Testis (tissue), 2 donors: ENCODE measurements at regions not wholly inside any gene's neighbourhood (a gene's known extent, or its start where the extent isn't known, plus 50 kb on each side); places are given as distances from the start of the nearest gene placed in this dataset.

Experiments used
- DNase-seq: peaks from one replicate; pipeline ENCODE4 v3.0.0-alpha.2; 2019
- H3K27ac ChIP-seq, 2 donors: fragments of 200-600 bp; sonication (generic); one replicate each; pipeline ENCODE4 v1.5.1; 2019
- H3K27me3 ChIP-seq: fragments of 200-600 bp; sonication (generic); one replicate; pipeline ENCODE4 v1.5.1; 2019
- H3K36me3 ChIP-seq: fragments of 200-600 bp; sonication (generic); one replicate; pipeline ENCODE4 v1.5.1; 2017; ENCODE audit warnings: low read depth; ENCODE audit errors: missing control alignments
- H3K4me1 ChIP-seq: fragments of 200-600 bp; sonication (generic); one replicate; pipeline ENCODE4 v1.5.1; 2019
- H3K4me3 ChIP-seq, 2 donors: fragments of 200-600 bp; sonication (generic); one replicate each; pipeline ENCODE4 v1.5.1; 2017 to 2019
- H3K9me3 ChIP-seq: fragments of 200-600 bp; sonication (generic); one replicate; pipeline ENCODE4 v1.5.1; 2017
- CTCF ChIP-seq, 3 experiments: fragments of 450-650 bp in 2 of 3; fragments of 200-600 bp in 1 of 3; sonication (generic) in 1 of 3; IDR thresholded peaks; one replicate each; pipeline ENCODE4 v1.5.1; 2016 to 2019; ENCODE audit warnings: antibody characterized with exemption in 3 of 3, mild to moderate bottlenecking in 2 of 3, moderate library complexity in 1 of 3
- POLR2A ChIP-seq: fragments of 450-650 bp; IDR thresholded peaks from one replicate; pipeline ENCODE4 v1.6.1; 2017; ENCODE audit warnings: antibody characterized with exemption, mild to moderate bottlenecking, moderate library complexity
- WGBS, 2 donors: methylation state at CpG; one replicate each; pipeline ENCODE4 v1.1.5; 2018; 5-methylcytosine and 5-hydroxymethylcytosine counted together
- intact Hi-C: fragments of 100-400 bp; cut with DNase I; formaldehyde crosslinking; loops from one replicate; pipeline ENCODE4 v1.15.1; 2023; ENCODE audit warnings: low total_unique reads

DNA sequence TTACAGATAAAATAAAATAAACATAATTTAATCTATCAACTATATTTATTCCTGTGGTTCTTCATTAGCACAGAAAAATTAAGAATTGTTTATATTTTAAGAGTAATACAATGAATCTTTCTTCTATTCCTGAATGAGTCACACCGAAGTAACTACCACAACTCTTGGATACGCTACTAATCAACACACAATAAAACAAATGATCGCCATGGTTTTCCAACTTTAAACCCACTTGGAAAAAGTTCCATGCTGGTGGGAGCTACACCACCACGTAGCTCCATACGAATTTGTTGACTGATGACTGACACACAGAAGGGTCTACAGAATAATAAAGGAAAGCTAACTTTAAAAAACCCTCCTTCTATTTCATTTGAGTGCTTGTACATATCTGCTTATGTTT, 135.8 kb upstream of the NEDD9 start:
- no peak for DNase-seq
- WGBS, 2 donors: 94 to 97% methylated on average over 5 of the region's 5 CpGs
- TF ChIP-seq CTCF (IDR thresholded peaks at IDR 0.05): no peak
- Histone ChIP-seq H3K27ac (no peak overlapping the region), H3K27me3 (no peaks in the 10 kb centered on the region), H3K36me3 (no peaks in the 10 kb centered on the region), H3K9me3 (no peaks in the 10 kb centered on the region), H3K4me3 (no peak overlapping the region), H3K4me1 (peaks cover 46% of the 10 kb centered on the region)
- intact Hi-C loops: no loop called here

GRCh38 chr6:11367638-11368199, 135.3 kb upstream of the NEDD9 start:
- TF ChIP-seq POLR2A (no peak), CTCF (IDR thresholded peaks at IDR 0.05) (no peak)
- H3K36me3 ChIP-seq: no peaks in the 10 kb centered on the region
- intact Hi-C loops: no loop called here
- DNase-seq: no peak
- H3K27me3 ChIP-seq: no peaks in the 10 kb centered on the region
- WGBS, 2 donors: 68 to 72% methylated on average over 5 to 6 of the region's 6 CpGs
- peak overlapping the region in 1 of 2 donors; percentile 93 for H3K27ac ChIP-seq
- peaks cover 46% of the 10 kb centered on the region for H3K4me1 ChIP-seq
- H3K4me3 ChIP-seq: no peak overlapping the region
- H3K9me3 ChIP-seq: no peaks in the 10 kb centered on the region

DNA sequence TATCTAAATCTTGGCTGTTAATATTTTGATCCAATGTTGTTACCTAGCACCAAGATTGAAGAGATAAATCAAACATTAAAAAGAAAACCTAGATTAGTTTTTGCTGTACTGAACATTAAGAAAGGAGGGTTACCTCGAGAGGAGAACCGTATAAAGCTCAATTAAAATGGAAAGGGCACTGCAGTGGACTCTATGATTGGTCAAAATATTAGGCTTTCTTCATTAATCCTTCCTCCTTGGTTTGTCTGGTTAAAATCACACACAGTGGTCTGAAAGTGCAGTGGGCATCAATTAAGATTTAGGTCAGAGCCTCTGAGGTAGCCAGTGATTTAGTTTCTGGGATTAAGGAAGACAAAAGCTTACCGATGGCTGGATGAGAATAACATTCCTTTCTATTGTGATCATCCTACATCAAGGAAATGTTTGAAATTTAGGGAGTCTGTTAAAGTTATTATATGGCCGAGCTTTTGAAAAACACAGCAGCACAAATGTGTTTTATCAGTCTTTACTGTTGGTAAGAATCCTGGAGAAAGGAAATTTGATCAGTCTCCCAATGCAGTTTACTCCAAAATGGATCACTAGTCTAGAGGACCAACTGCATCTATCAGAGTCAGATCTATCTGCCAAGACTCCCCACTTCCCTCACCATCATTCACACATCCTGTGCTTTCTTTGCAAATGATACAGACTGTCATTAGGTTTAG, 134.6 kb upstream of the NEDD9 start:
- no peaks in the 10 kb centered on the region for H3K36me3 ChIP-seq
- intact Hi-C loops: no loop called here
- H3K27ac ChIP-seq: peak overlapping the region; percentile 74 to 93
- no peaks in the 10 kb centered on the region for H3K9me3 ChIP-seq
- whole genome bisulfite sequencing, 2 donors: 58 to 72% methylated on average over 4 of the region's 4 CpGs
- no peak for DNase-seq
- H3K27me3 ChIP-seq: no peaks in the 10 kb centered on the region
- no peak overlapping the region for H3K4me3 ChIP-seq
- no peak for TF ChIP-seq CTCF (IDR thresholded peaks at IDR 0.05)
- no peak for TF ChIP-seq POLR2A
- peaks cover 46% of the 10 kb centered on the region for H3K4me1 ChIP-seq

DNA sequence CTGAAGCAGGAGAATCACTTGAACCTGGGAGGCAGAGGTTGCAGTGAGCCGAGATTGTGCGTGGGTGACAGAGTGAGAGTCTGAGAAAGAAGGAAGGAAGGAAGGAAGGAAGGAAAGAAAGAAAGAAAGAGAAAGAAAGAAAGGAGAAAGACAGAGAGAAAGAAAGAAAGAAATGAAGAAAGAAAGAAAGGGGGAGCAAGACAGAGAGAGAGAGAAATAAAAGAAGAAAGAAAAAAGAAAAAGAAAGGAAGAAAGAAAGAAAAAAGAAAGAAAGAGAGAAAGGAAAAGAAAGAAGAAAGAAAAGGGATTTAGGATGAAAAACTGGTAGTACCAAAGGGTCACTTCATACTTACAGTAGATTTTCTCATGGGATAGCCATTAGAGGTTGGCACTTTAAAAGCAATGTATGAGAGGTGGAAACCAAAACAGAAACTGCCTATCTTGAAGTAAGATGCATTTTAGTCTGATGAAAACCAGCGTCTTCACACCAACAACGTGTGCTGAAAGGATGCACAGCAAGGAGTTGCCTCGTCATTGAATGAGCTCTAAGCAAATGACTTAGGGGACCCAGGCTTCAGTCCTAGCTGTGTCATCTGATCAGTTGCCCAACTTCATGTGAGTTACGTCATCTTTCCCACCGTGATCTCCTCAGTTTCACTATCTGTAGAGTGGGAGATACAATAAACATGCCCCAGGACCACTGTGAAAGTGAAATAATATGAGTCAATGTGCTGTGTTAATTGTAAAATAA, 133.9 kb upstream of the NEDD9 start:
- Histone ChIP-seq H3K27ac (peak overlapping the region; percentile 74 to 93), H3K4me1 (peaks cover 46% of the 10 kb centered on the region), H3K36me3 (no peaks in the 10 kb centered on the region), H3K4me3 (no peak overlapping the region), H3K9me3 (no peaks in the 10 kb centered on the region), H3K27me3 (no peaks in the 10 kb centered on the region)
- DNase-seq: no peak
- WGBS, 2 donors: 87 to 90% methylated on average over 7 of the region's 7 CpGs
- intact Hi-C loops: no loop called here
- TF ChIP-seq CTCF (IDR thresholded peaks at IDR 0.05) (no peak), POLR2A (no peak)
